GM18505 (cell line): ENCODE measurements at regions not wholly inside any gene's neighbourhood (a gene's known extent, or its start where the extent isn't known, plus 50 kb on each side); places are given as distances from the start of the nearest gene placed in this dataset.

ENCODE experiments used
- ATAC-seq: cut with Tn5 transposase; IDR thresholded peaks from one replicate; pipeline ENCODE4 v1.9.1; 2021; ENCODE audit not compliant: unreplicated experiment
- POLR2A ChIP-seq: IDR thresholded peaks from 4 replicates; pipeline ENCODE4 v1.6.1; 2011; ENCODE audit warnings: borderline replicate concordance; ENCODE audit not compliant: insufficient read depth, insufficient read length; ENCODE audit errors: extremely low read depth

DNA sequence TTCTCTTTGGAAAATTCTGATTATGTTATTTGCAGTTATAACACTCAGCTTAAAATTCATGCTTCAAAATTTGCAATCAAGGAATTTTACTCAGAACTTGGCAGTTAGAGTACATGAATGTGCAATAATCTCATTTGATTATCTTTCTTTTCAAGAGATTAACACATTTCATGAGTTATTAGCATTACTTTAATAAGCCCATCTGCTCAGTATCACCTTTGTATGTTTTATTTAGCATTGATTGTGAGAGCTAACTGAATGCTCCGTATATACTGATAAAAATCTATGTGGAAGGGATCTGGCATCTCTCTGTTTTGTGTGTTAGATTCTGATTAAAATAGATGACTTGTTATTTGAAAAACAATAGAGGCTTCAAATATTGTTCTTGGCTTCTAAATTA is 55.6 kb upstream of the CPNE8 start:
- TF ChIP-seq POLR2A = no peak
- ATAC-seq = no peak

DNA sequence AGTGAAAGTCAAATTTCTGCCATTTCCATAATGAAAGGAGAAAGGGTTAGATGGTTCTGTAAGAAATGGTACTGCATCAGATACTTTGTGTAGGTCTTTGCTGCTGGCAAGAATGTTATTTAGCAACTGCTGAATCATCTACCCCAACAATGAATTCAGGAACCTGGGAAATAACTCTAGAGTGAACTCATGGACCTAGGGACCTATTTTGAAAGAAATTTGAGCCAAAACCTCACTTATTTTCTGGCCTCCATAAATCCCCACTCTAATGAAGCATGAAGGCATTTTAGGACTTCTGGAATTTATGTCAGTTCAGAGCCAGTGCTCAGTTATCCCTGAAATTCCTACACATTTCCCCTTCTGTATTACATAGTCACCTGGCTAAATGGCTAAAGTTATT is 50.9 kb upstream of the CPNE8 start:
- no peak for TF ChIP-seq POLR2A
- ATAC-seq = no peak
